GM21390 (cell line): ENCODE measurements at regions not wholly inside any gene's neighbourhood (a gene's known extent, or its start where the extent isn't known, plus 50 kb on each side); places are given as distances from the start of the nearest gene placed in this dataset.
"Not testable (repeated sequence)": the region's sequence is repeated elsewhere in the genome, so short reads cannot be mapped to it uniquely, and the experiment has no call there.

Experiments
- ATAC-seq: cut with Tn5 transposase; IDR thresholded peaks from one replicate; pipeline ENCODE4 v1.9.1; 2021; ENCODE audit not compliant: unreplicated experiment

GRCh38 chr18:5024741-5025140 lies 172.3 kb downstream of the AKAIN1 start:
- ATAC-seq, result no peak

DNA sequence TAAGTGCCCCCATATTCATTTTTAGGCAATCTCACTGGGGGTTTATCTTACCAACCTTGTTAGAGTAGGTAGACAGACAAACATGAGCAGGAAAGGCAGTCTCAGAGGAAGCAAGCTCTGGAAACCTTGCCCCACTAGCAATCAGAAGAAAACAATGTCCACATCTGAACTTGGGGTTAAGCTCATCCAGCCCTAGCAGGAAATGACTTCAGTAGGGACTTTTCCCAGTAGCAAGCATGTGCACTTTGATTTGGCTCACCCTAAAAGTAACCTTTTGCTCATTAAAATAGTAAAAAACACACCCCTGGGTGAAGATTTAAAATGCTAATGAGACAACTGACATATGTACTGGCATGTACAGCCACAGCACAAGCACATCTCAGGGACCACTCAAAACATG lies 175.5 kb downstream of the AKAIN1 start:
- ATAC-seq, result no peak

DNA sequence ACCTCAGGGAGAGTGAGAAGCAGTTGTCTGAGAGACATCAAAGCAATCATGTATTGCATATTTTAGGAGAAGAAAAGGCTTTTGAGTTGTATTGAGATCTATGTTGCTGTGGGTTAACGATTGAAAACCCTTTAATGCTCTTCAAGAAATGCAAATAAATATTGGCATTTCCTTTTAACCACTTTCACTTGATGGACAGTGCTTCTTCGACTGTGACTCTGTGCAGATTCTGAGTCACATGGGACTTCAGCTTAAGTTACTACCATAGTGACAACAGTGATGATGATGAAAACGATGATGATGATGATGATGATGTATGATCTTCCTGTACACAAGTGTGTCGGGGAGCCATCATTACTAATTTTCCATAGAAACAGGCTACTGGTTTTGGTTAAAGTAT lies 181.8 kb downstream of the AKAIN1 start:
- ATAC-seq, result no peak

DNA sequence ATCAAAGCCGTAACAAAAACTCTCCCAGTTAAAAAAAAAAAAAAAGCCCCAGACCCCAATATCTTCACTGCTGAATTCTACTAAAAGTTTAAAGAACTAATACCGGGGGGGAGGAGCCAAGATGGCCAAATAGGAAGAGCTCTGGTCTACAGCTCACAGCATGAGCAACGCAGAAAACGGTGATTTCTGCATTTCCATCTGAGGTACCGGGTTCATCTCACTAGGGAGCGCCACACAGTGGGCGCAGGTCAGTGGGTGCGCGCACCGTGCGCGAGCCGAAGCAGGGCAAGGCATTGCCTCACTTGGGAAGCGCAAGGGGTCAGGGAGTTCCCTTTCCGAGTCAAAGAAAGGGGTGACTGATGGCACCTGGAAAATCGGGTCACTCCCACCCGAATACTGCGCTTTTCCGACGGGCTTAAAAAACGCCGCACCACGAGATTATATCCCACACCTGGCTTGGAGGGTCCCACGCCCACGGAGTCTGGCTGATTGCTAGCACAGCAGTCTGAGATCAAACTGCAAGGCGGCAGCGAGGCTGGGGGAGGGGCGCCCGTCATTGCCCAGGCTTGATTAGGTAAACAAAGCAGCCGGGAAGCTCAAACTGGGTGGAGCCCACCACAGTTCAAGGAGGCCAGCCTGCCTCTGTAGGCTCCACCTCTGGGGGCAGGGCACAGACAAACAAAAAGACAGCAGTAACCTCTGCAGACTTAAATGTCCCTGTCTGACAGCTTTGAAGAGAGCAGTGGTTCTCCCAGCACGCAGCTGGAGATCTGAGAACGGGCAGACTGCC lies 192.8 kb downstream of the AKAIN1 start:
- ATAC-seq, result not testable (repeated sequence)

DNA sequence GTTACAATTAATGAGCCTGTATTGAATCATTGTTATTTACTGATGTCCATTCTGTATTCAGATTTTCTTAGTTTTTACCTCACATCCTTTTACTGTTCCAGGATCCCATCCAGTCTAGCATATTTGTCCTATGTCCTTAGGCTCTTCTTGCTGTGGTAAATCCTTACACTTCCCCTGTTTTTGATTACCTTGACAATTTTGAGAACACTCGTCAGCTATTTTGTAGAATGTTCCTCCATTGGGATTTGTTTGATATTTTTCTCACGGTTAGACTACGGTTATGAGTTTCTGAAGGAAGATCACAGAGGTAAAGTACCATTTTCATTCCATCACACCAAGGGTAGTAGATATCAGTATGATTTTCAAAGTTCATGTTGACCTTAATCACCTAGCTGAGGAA lies 202.3 kb downstream of the AKAIN1 start:
- ATAC-seq, result no peak

DNA sequence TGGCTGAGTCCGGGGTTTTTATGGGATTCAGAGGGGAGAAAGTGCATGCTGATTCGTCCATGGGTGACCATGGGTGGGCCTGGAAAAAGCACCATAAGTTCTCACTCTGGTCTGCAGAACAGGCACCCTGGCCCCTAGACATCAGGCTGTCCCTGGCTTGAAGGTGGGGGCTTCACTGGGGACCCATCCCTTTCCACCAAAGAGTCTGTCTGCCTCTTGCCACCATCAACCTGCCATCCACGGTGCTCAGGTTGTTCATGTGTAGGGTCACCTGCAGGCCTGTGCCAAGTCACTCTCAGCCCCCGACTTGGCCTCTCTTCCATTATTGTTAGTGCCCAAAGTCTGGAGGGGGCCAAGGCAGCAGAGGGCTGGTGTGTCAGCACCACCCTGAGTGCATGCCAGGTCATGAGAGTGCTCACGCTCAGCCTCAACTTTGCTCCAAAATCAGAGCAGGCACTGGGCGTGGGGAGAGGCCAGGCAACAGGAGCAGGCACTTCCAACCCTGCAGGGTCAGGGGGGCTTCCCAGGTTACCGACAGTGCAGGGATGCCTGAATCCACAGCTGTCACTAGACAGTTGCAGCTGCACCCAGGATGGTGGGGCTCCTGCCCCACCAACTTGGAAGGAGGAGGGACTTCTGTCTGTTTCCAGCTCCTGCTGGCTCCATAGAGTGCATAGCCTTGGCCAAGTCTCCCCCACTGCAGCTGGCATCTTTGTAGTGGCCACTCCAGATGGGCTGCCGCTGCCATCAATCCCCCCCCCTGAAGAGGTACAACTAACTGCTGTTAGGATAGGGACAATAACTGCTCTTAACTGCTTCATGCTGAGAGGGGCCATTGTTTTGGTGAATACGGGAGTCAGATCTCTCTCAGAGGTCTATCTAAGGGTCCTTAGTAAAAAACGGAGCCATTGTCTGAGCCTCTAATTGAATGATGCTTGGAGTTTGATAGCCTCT lies 209.3 kb downstream of the AKAIN1 start:
- ATAC-seq, result no peak

DNA sequence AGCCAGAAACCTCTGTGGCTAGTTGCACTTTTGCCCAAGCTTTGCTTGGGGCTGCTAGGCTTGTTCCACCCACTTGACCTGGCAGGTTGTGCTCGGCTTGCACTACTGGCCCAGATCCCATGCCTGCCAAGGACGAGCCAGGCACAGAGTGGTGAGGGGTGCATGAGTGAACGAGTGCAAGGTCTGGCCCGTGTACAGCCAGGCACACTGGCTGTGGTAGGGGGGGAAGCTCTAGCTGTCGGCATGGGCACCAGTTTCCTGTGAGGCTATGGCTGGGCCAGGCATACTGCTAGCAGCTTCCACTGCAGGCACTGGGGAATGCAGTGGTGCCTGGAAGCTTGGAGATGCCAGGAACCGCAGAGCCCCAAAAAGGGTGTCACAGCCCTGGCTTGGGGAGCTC lies 210.4 kb downstream of the AKAIN1 start:
- no peak for ATAC-seq

GRCh38 chr18:4986066-4986465 lies 211.0 kb downstream of the AKAIN1 start:
- no peak for ATAC-seq

DNA sequence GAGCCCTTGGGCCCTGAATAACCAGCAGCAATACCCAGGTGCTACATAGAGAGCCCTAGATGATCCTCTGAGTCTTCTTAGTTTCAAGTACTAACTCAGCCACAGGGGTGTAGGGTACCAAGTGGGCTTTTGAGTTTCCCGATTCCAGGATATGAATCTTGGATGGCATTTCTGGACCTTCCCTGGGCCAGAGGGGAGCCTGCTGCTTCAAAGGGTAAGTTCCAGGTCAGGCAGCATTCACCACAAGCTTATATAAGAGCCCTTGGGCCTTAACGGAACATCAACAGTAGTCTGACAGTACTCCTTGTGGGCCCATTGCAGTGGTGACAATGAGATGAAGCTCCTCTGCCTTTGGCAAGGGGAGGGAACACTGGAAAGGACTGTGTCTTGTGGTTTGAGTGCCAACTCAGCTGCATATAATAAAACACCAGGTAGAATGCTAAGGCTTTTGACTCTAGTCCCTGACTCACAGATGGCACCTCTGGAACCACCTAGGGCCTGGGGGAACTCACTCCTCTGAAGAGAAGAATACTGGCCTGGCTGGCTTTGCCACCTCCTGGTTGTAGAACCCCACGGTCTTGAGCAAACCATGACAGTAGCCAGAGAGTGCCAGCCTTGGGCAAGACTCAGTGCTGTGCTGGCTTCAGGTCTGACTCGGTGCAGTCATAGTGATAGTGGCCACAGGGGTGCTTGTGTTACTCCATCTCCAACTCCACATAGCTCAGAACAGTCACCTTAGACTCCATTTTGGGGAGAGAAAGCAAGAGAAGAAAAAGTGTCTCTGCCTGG lies 235.7 kb downstream of the AKAIN1 start:
- no peak for ATAC-seq

DNA sequence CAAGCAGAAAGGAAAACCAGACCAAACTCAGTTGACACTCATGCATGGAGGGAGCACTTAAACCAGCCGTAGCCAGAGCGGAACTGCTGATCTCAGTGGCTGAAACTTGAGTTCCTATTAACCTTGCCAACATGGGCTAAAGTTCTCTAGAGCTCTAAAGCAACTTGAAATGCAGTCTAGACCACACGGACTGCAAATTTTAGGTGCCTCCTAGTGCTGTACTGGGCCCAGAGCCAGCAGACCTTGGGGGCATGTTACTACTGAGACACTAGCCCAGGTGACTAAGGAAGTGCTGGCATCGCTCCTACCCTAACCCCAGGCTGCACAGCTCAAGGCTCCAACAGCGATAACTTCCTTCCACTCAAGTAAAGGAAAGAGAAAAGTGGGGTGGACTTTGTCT lies 236.5 kb downstream of the AKAIN1 start:
- ATAC-seq, result no peak

- ATAC-seq, result no peak
These were observed 265.8 kb downstream of the AKAIN1 start for GRCh38 chr18:4931209-4931608.

GRCh38 chr18:4921548-4921947 lies 275.5 kb downstream of the AKAIN1 start:
- no peak for ATAC-seq

DNA sequence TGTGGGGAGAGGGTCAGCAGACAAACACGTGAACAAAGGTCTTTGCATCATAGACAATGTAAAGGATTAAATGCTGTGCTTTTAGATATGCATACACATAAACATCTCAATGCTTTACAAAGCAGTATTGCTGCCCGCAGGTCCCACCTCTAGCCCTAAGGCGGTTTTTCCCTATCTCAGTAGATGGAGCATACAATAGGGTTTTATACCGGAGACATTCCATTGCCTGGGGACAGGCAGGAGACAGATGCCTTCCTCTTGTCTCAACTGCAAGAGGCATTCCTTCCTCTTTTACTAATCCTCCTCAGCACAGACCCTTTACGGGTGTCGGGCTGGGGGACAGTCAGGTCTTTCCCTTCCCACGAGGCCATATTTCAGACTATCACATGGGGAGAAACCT lies 279.5 kb downstream of the AKAIN1 start:
- not testable (repeated sequence) for ATAC-seq

GRCh38 chr18:4908328-4908727 lies 288.7 kb downstream of the AKAIN1 start:
- no peak for ATAC-seq

DNA sequence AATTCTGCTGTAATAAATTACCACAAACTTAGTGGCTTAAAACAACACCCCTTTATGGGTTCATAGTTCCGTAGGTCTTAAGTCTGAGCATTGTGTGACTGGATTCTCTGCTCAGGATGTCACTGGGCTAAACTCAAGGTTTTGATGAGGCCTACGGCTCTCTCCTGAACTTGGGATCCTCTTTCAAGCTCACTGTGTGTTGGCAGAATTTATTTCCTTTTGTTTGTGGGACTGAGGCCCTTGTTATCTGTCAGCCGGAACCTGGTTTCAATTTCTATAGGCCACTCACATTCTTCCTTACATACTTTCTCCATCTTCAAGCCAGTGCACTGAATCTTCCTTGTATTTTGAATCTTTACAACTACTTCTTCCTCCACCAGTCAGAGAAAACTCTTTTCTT lies 290.2 kb downstream of the AKAIN1 start:
- ATAC-seq, result no peak

DNA sequence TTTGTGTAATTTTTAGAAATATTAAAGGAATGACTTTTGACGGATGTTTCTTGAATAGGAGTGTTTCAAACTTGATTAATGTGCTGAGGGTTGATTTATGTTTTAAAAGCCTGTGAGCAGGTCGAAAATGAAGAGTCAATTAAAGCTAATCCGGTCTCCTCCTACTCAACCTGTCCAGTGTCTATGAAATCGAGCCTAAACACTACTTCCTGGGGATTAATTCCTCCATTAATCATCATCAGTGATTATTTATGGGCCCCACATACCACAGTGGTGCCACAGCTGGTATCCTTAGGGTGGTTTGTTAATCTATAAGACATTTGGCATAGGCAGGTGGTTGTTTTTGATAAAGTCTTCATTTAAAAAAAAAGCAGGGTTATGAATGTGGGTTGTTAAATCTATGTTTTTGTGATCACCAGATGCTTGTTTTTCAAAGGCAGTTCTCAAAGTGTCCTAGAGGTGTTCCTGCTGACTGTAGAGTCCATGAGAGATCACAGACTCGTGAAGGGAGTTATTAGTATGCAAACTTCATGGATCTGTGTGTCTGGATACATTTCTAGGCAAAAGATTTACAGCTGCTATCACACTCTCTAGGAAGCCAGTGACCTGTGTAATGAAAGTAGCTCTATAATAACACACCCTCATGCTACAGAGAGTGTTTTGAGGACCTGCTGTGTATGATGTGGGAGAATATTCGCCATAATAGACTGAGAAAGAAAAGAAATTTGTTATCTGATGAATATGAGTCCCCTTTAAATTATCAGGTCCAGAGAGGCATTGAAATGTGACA lies 308.6 kb downstream of the AKAIN1 start:
- no peak for ATAC-seq

DNA sequence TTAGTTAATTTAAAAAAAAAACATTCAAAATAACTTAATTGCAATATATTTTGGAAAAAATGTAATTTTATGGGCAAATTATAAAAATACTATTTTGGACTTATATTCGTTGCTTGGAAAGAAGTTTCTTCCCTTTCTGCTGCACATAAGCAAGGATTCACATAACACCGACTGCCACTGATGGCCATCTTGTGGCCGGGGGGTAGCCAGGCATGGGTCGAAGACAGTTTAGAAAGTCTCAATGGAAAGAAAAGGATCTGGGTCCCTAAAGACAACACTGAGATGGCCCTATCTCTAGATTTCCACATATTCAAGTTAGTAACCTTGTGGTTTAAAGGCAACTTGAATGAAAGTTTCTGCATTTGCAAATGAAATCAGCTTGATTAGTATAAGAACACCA lies 318.6 kb downstream of the AKAIN1 start:
- no peak for ATAC-seq

GRCh38 chr18:4871197-4871596 lies 325.9 kb downstream of the AKAIN1 start:
- ATAC-seq, result no peak

DNA sequence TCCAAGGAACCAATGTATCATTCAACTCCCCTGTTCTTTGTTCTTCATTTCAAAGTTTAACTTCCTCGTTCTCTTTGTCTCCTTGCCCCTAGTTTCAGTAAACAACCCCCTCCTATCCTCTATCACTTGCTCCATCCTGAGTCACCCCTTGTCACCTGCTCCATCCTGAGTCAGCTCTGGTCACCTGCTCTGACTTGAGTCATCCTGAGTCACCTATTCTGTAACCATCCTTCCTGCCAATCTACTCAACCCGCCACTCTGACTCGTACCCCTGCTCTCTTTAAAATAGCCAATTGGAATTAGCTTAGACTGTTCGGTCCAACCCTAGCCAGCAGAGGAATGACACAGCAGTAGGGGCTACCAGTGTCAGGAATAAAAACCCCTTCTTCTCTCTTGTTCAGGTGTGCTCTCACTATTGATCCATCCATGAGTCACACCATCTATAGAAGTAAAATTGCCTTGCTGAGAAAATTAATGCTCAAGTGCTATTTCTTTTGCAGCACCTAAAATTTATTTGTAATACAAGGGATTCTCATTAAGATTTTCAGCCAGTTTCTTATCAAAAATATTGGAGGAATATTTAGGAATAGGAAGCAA lies 326.8 kb downstream of the AKAIN1 start:
- ATAC-seq, result no peak

DNA sequence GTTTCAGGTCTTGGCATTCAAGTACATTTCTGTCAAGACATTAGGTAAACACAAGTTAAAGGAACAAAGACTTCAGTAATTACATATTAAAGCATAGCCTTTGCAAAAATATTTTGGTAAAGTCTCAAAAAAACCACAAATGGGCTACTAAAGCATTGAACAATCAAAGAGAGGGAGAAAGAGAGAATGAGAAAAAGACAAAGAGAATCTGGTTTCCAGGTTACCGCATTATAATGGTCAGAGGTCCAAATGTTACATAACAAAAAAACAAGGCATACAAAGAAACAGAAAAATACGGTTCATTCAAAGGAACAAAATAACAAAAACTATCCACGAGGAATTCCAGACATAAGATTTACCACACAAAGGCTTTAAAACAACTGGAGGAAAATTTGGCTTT lies 327.9 kb downstream of the AKAIN1 start:
- no peak for ATAC-seq
